CD4-positive, alpha-beta T cell treated with Interleukin-2 at 100 ng/mL for 4 hours (primary cell): ENCODE measurements at regions not wholly inside any gene's neighbourhood (a gene's known extent, or its start where the extent isn't known, plus 50 kb on each side); places are given as distances from the start of the nearest gene placed in this dataset.
"Not testable (repeated sequence)": the region's sequence is repeated elsewhere in the genome, so short reads cannot be mapped to it uniquely, and the experiment has no call there.

Experiments
- DNase-seq: peaks from one replicate; pipeline ENCODE4 v3.0.0-alpha.2; 2020; ENCODE audit warnings: low spot score

- no peak for DNase-seq
Measured at GRCh38 chr13:22967669-22968068, 213.1 kb upstream of the SGCG start.

DNA sequence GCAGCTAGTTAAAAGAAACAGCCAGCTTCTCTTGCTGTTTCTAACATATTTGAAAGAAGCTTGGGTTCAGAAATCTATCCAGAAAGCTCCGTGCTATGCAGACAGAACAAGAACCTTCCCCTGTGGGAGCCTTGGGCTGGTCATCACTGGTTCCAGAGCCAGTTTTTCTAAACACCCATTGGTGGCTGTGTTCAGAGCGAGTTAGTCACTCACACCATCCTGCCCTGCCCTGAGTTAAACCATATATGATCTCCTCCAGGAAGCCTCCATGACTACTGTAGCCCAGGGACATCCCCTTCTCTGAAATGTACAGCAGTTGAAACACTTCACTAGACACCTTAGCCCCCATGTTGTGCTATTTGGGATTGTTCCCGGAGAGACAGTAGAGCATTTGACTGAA lies 200.8 kb upstream of the SGCG start:
- DNase-seq: no peak

DNA sequence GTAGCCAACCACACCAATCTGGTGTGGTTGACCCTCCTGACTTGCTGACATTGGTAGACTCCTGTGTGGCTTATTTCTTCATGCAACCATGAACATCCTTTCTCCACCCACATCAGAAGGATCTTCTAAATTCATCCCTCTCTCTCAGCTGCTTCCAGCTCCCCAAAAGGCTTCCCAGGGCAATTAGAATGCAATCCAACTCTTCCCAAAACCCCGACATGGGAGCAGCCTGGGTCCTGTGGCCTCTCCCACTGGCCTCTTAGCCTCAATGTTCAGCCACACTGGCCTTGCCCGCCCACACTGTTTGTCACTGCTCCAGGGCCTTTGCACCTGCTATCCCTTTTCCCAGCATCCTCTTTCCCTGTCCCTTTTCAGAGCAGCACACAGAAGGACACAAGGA lies 199.8 kb upstream of the SGCG start:
- no peak for DNase-seq

DNA sequence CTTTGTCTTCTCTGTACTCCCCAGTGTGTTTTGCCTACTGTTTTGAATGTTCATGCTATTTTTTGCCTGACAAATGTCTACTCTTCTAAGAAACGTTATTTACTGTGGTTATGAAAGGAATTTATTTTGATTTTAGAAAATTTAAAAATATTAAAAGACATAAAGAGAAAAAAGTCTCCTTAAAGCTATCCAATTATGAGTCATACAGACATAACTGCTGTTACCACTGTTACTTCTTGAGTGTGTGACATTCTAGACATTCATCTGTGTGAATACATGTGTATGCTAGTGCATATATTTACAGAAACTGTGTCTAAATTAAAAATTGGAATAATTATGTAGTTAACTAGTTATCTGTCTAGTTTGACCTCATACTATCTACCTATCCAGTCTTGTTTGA lies 187.6 kb upstream of the SGCG start:
- no peak for DNase-seq

DNA sequence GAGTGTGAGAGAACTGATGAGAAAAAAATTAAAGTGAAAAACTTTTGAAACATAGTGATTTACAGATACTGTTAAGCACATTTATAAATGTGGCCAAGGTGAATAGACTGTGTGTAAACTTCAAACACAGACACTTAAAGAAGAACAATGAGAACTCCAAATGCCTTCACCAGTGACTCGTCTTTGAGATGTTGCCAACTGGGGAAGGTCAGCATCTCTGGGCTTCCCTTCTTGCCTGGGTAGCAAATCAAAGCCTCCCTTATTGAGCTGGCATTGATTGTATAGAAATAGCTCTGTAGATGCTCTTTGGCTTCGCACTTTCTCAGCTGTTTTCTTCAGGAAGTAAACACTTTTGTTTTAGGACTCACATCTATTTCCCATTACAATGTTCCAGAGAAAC lies 177.3 kb upstream of the SGCG start:
- no peak for DNase-seq

- DNase-seq: no peak
Measured at GRCh38 chr13:23007426-23007825, 173.4 kb upstream of the SGCG start.

GRCh38 chr13:23018143-23018542 lies 162.6 kb upstream of the SGCG start:
- no peak for DNase-seq

DNA sequence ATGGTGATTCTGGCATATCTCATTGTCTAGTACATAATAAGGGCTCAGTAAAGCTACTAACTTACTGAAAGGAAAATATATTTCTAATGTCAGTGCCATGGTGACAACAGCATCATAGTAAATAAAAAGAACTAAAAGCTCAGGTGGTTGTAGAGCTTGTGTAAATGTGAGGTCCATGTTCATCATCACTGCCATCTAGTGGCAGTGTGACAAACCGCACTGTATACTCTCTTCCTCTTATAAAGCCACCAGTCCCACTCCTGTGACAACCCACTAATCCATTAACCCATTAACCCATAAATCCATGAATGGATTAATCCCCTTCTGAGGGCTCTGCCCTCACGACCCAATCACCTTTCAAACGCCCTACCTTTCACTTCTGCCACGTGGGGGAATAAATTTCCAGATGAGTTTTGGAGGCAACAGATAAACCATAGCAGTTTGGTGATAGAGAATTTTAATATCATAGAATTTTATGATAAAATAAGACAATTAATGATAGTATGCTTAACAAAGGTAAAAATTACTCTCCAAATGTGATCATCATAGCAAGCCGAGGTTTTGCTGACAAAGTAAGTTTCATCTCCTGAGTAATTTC lies 160.4 kb upstream of the SGCG start:
- peak; percentile 38 for DNase-seq

- DNase-seq: no peak
Measured at GRCh38 chr13:23021906-23022305, 158.9 kb upstream of the SGCG start.

GRCh38 chr13:23022704-23023103 lies 158.1 kb upstream of the SGCG start:
- no peak for DNase-seq

DNA sequence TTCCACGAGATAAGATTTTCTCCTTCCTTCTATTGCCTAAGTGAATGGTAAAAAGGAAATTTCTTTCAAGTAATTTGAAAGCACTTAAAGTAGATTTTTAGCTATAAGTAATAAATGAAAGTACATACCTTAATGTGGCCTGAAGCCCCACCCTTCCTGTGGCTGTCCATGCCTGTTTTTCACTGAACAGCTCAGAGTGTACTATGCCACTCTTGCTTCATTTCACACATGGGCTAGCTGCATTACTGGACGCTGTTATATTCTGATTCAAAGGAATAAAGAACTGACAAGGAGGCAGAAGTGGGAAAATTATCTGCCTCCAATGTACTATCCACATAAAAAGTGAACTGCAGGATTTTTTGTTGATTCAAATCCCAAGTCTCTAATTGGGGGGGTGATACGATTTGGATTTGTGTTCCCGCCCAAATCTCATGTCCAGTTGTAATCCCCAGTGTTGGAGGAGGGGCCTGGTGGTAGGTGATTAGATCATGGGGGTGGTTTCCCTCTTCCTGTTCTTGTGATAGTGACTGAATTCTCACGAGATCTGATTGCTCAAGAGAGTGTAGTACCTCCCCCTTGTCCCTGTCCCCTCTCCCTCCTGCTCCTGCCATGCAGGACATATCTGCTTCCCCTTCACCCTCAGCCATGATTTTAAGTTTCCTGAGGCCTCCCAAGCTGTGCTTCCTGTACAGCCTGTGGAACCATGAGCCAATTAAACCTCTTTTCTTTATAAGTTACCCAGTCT lies 154.7 kb upstream of the SGCG start:
- no peak for DNase-seq

DNA sequence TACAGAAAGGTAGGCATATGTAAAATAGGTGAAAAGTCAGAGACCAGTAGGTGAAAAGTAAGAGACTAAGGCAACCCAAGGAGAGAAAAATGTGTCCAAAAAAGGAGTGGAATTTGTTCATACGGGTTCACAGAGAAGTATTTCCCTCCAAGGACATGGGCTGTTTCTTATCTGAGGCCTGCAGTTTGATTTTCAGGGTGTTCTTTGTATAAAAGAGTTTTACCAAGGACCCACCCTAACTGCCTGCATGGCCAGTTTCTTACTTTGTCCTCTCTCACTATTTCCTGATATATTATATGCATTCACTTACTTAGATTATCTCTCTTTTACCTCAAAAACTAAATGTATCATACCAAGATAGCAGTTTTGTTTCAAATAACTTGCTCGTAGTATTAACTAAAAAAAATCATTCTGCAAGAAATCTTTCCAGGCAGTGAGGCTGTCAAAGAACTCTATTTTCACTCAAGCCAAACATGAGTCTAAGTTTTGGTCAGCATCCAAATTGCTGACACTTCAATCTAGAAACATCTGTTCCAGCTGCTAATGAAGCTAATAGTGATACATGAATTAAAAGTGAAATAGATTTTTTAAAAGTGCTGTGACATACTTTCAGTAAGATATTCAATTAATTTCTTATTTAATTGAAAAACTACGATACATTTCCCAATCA lies 141.4 kb upstream of the SGCG start:
- DNase-seq: no peak

GRCh38 chr13:23042181-23042580 lies 138.6 kb upstream of the SGCG start:
- no peak for DNase-seq

DNA sequence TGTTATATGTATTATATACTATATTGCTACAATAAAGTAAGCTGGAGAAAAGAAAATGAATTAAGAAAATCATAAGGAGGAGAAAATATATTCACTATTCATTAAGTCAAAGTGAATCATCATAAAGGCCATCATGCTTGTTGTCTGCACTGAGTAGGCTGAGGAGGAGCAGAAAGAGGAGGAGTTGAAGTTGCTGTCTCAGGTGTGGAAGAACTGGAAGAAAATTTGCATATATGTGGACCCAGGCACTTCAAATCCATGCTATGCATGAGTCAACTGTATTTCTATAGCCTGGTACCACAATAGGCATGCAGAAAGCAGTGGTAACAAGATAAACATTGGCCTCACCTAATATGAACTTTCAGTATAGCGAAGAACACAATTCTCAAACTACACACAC lies 135.9 kb upstream of the SGCG start:
- DNase-seq: no peak

GRCh38 chr13:23050126-23050525 lies 130.7 kb upstream of the SGCG start:
- no peak for DNase-seq

GRCh38 chr13:23053711-23054110 lies 127.1 kb upstream of the SGCG start:
- DNase-seq: not testable (repeated sequence)

DNA sequence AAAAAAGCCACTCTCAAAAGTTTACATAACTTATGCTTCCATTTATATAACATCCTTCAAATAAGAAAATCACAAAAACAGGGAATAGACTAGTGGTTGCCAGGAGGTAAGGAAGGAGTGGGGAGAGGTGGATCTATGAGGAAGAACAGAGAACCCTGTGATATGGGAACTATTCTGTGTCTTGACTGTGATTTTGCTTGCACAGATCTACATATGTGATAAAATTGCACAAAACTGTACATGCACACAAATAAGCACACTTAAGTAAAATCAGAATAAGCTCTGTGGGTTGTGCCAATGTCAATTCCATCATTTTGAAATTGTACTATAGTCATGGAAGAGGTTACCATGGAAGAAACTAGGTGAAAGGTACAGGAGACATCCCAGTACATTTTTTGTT lies 121.6 kb upstream of the SGCG start:
- DNase-seq: no peak

- DNase-seq: no peak
Measured at GRCh38 chr13:23060959-23061358, 119.8 kb upstream of the SGCG start.

DNA sequence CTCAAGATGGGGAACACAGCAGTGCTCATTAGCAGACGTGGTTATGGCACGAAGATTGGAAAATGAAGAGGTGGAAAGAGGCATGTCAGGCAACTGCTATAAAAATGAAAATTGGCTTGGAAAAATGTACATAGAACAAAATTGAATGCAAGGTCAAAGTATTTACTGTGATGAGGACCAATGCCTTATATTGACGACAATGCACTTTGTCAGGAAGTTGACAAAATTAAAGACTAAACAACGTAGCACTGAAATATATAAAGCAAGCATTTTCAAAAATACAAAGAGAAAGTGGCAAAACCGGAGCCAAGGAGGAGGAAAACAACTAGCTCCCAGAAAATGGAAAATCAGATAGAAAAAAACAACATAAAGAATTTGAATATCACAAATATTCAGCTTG lies 113.7 kb upstream of the SGCG start:
- DNase-seq: no peak

GRCh38 chr13:23069566-23069965 lies 111.2 kb upstream of the SGCG start:
- DNase-seq: no peak

DNA sequence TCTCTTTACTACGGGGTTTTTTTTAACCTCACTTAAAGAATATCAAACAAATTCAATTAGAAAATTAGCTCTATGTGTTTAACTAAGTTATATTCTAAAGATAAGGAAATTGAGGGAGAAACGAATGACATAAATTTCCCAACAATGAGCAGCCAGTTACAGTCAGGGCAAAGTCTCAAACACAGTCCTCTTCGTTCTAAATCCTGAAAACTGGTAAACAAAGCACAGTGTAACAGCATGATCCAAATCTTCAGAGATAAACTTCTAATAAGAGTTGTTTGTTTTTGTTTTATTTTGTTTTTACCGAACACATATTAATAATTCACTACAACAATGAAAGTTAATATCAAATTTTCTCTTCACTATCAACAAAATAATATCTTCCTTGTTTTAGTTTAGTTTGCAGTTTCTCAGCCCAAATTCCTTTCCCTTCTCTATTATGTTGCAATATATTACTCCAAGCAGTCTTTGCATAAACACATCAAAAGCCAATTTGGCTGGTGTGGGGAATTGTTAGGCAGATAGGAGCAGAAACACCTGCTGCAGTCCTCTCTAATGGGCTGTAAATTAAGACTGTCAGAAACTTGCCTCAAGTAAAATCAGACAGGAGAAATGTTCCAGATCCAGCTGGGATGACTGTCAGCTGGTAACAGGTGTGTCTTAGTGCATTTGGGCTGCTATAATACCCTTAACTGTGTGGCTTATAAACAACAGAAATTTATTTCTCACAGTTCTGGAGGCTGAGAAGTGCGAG lies 106.5 kb upstream of the SGCG start:
- no peak for DNase-seq

- no peak for DNase-seq
Measured at GRCh38 chr13:23081220-23081619, 99.6 kb upstream of the SGCG start.

DNA sequence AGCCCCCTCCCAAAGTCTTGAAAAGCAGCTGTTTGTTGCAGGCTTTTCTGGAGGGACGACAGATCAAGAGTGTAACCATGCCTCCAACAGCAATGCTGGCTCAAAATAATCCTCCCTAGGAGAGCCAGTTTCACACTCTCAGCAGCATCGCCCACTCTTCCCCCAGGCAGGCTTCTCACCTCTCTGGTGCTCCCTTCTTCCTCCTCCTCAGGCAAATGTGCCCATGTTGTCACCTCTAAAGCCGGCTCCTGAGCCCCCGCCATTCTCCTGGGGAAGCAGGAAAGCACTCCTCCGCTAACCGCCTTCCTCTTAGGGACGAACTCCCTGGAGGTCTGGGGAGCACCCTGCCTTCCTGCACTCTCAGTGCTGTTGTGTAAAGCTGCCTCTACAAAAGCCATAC lies 98.9 kb upstream of the SGCG start:
- no peak for DNase-seq
